ENCODE measurements at regions not wholly inside any gene's neighbourhood (a gene's known extent, or its start where the extent isn't known, plus 50 kb on each side); places are given as distances from the start of the nearest gene placed in this dataset.

DNA sequence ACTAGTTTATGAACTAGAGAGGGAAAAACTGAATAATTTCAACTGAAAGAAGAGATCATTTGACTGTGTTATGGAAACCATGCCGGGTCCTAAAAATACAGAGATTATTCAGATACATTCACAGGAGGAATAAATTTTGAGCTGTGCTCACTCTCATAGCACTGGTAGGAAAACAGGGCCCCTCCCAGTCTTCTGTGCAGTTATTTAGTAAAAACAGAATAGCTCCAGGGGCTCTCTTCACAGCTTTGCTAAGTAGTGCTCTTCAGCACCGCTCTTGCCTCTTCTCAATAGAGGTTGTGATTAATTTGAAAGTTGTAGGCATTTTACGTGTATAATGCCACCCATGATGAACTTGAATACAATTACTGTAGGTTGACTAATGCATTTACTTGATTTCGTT, 435.9 kb upstream of the PDE3A start:
- TF ChIP-seq REST (IDR thresholded peaks at IDR 0.05; ENCODE audit: insufficient read depth in 1 of 2, low read depth in 2 of 2, low read length in 1 of 2) (no peak), CTCF (IDR thresholded peaks at IDR 0.05) (no peak)
